H9 (cell line): ENCODE measurements at regions not wholly inside any gene's neighbourhood (a gene's known extent, or its start where the extent isn't known, plus 50 kb on each side); places are given as distances from the start of the nearest gene placed in this dataset.

Experiments used
- DNase-seq: peaks from one replicate; pipeline ENCODE4 v3.0.0-alpha.2; 2017
- H2AFZ ChIP-seq: one replicate; pipeline ENCODE4 v1.6.1; 2013; ENCODE audit warnings: mild to moderate bottlenecking, low read length, control low read depth, moderate library complexity
- H2AK5ac ChIP-seq: 2 replicates; pipeline ENCODE4 v1.6.1; 2013; ENCODE audit warnings: low read length, control low read depth, mixed read lengths; ENCODE audit not compliant: insufficient read length
- H2BK120ac ChIP-seq: one replicate; pipeline ENCODE4 v1.6.1; 2013; ENCODE audit warnings: low read depth, mild to moderate bottlenecking, low read length, control low read depth, inconsistent platforms; ENCODE audit not compliant: poor library complexity, severe bottlenecking
- H2BK12ac ChIP-seq: 2 replicates; pipeline ENCODE4 v1.6.1; 2013; ENCODE audit warnings: low read length, control low read depth, mixed read lengths, low read depth; ENCODE audit not compliant: insufficient read length
- H2BK15ac ChIP-seq: 2 replicates; pipeline ENCODE4 v1.6.1; 2013; ENCODE audit warnings: low read depth, low read length, control low read depth
- H2BK20ac ChIP-seq: one replicate; pipeline ENCODE4 v1.6.1; 2013; ENCODE audit warnings: low read depth, mild to moderate bottlenecking, low read length, control low read depth, inconsistent platforms; ENCODE audit not compliant: poor library complexity, severe bottlenecking
- H2BK5ac ChIP-seq: 2 replicates; pipeline ENCODE4 v1.6.1; 2013; ENCODE audit warnings: low read length, control low read depth, mixed read lengths; ENCODE audit not compliant: insufficient read length
- H3K14ac ChIP-seq: 2 replicates; pipeline ENCODE4 v1.6.1; 2013; ENCODE audit warnings: low read length, control low read depth; ENCODE audit not compliant: insufficient read depth
- H3K18ac ChIP-seq: 2 replicates; pipeline ENCODE4 v1.6.1; 2013; ENCODE audit warnings: low read depth, mild to moderate bottlenecking, mixed read lengths, low read length, control low read depth; ENCODE audit not compliant: insufficient read length
- H3K23ac ChIP-seq: 2 replicates; pipeline ENCODE4 v1.6.1; 2013; ENCODE audit warnings: low read length, control low read depth, mixed read lengths, low read depth; ENCODE audit not compliant: insufficient read length
- H3K23me2 ChIP-seq: 2 replicates; pipeline ENCODE4 v1.6.1; 2013; ENCODE audit warnings: low read depth, mild to moderate bottlenecking, mixed read lengths, low read length, control low read depth; ENCODE audit not compliant: insufficient read length, poor library complexity, severe bottlenecking
- H3K27ac ChIP-seq: 2 replicates; pipeline ENCODE4 v1.5.1; 2013; ENCODE audit warnings: low read length, control low read depth, mixed read lengths, low read depth; ENCODE audit not compliant: insufficient read length
- H3K27me3 ChIP-seq: 2 replicates; pipeline ENCODE4 v1.6.1; 2013; ENCODE audit warnings: low read length, control low read depth, inconsistent platforms; ENCODE audit not compliant: insufficient read depth
- H3K4ac ChIP-seq: 2 replicates; pipeline ENCODE4 v1.6.1; 2013; ENCODE audit warnings: low read depth, mild to moderate bottlenecking, control low read depth, inconsistent platforms, low read length, moderate library complexity
- H3K4me1 ChIP-seq: 2 replicates; pipeline ENCODE4 v1.6.1; 2013; ENCODE audit warnings: low read length, control low read depth, inconsistent platforms; ENCODE audit not compliant: insufficient read depth
- H3K4me2 ChIP-seq: 2 replicates; pipeline ENCODE4 v1.6.1; 2013; ENCODE audit warnings: low read length, control low read depth, mixed read lengths; ENCODE audit not compliant: insufficient read length, insufficient read depth
- H3K56ac ChIP-seq: 2 replicates; pipeline ENCODE4 v1.6.1; 2013; ENCODE audit warnings: low read depth, mild to moderate bottlenecking, mixed read lengths, low read length, control low read depth; ENCODE audit not compliant: insufficient read length
- H3K79me1 ChIP-seq: 2 replicates; pipeline ENCODE4 v1.6.1; 2013; ENCODE audit warnings: low read depth, mild to moderate bottlenecking, moderate library complexity, low read length, control low read depth, inconsistent platforms; ENCODE audit not compliant: insufficient read depth, poor library complexity, severe bottlenecking
- H3K79me2 ChIP-seq: 2 replicates; pipeline ENCODE4 v1.6.1; 2013; ENCODE audit warnings: low read length, control low read depth, inconsistent platforms; ENCODE audit not compliant: insufficient read depth
- H3K9ac ChIP-seq: 2 replicates; pipeline ENCODE4 v1.6.1; 2013; ENCODE audit warnings: low read length, control low read depth, mixed read lengths; ENCODE audit not compliant: insufficient read length; ENCODE audit errors: extremely low read depth
- H3K9me3 ChIP-seq: one replicate; pipeline ENCODE4 v1.6.1; 2013; ENCODE audit warnings: low read depth, low read length, inconsistent platforms; ENCODE audit not compliant: control insufficient read depth
- H3T11ph ChIP-seq: one replicate; pipeline ENCODE4 v1.6.1; 2013; ENCODE audit warnings: mild to moderate bottlenecking, low read length, control low read depth, inconsistent platforms
- H4K20me1 ChIP-seq: one replicate; pipeline ENCODE4 v1.6.1; 2013; ENCODE audit not compliant: control insufficient read depth, insufficient read length, insufficient read depth
- H4K5ac ChIP-seq: 2 replicates; pipeline ENCODE4 v1.6.1; 2013; ENCODE audit warnings: low read depth, mild to moderate bottlenecking, mixed read lengths, low read length, control low read depth; ENCODE audit not compliant: insufficient read length
- H4K8ac ChIP-seq: replicated peaks from 2 replicates; pipeline ENCODE4 v1.6.1; 2013; ENCODE audit warnings: low read length, control low read depth, mixed read lengths, low read depth; ENCODE audit not compliant: insufficient read length
- H4K91ac ChIP-seq: 2 replicates; pipeline ENCODE4 v1.6.1; 2013; ENCODE audit warnings: low read depth, mild to moderate bottlenecking, moderate library complexity, mixed read lengths, low read length, control low read depth; ENCODE audit not compliant: insufficient read length
- H3K27ac Mint-ChIP-seq, 3 experiments: 2 replicates in 2 of 3; 3 replicates in 1 of 3; pipeline ENCODE4 v1.8.0; 2020 to 2021; ENCODE audit warnings: mixed read lengths in 3 of 3, mild to moderate bottlenecking in 1 of 3, moderate library complexity in 1 of 3
- H3K27me3 Mint-ChIP-seq: 2 replicates; pipeline ENCODE4 v1.8.0; 2021; ENCODE audit warnings: low read depth, mild to moderate bottlenecking, moderate library complexity, mixed read lengths
- H3K36me3 Mint-ChIP-seq, 3 experiments: 2 replicates in 2 of 3; 3 replicates in 1 of 3; pipeline ENCODE4 v1.8.0; 2020 to 2021; ENCODE audit warnings: low read depth in 3 of 3, mixed read lengths in 3 of 3; ENCODE audit not compliant: insufficient read depth in 1 of 3
- H3K4me1 Mint-ChIP-seq, 2 experiments: 2 replicates each; pipeline ENCODE4 v1.8.0; 2020; ENCODE audit warnings: mixed read lengths in 2 of 2
- H3K4me3 Mint-ChIP-seq, 2 experiments: 2 replicates in 1 of 2; 3 replicates in 1 of 2; pipeline ENCODE4 v1.8.0; 2020 to 2021; ENCODE audit warnings: mild to moderate bottlenecking in 2 of 2, mixed read lengths in 2 of 2, moderate library complexity in 1 of 2
- H3K9me3 Mint-ChIP-seq, 2 experiments: 2 replicates in 1 of 2; 3 replicates in 1 of 2; pipeline ENCODE4 v1.8.0; 2020; ENCODE audit warnings: mild to moderate bottlenecking in 2 of 2, mixed read lengths in 2 of 2, moderate library complexity in 1 of 2
- TF ChIP-seq, protein P1 (sequence below): fragments of 200-600 bp; sonication (generic); conservative IDR thresholded peaks from 3 replicates; pipeline ENCODE4 v1.8.0; 2021; ENCODE audit warnings: antibody characterized with exemption, mild to moderate bottlenecking

DNA sequence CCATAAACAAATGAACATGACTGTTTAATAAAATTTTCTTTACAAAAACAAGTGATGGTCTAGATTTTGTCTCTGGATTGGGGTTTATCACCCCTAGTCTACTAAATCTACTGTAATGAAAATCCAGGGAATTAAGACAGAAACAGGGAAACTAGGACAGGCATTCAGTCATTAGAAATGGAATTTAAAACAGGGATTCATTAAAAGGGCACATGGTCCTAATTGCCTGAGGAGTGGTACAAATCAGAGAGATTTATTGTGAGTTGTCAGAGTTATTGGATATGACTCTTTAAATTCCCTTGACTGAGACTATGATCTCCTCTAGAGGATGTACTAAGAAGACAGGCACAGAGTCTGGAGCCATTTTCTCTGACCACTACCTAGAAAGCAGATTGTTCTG, 670.9 kb upstream of the GCFC2 start:
- Histone ChIP-seq H2AFZ (no peak overlapping the region), H3T11ph (no peak overlapping the region), H3K4me1 (no peaks in the 10 kb centered on the region), H3K27ac (no peak overlapping the region), H3K79me2 (no peaks in the 10 kb centered on the region), H3K9ac (no peak overlapping the region), H3K18ac (no peak overlapping the region), H3K14ac (no peak overlapping the region), H4K91ac (no peak overlapping the region), H4K8ac (no peak overlapping the region), H2BK5ac (no peak overlapping the region), H2BK12ac (no peak overlapping the region), H2BK20ac (no peak overlapping the region), H4K20me1 (no peaks in the 10 kb centered on the region), H3K4ac (no peak overlapping the region), H3K27me3 (no peaks in the 10 kb centered on the region), H4K5ac (no peak overlapping the region), H2BK120ac (no peak overlapping the region), H3K9me3 (no peaks in the 10 kb centered on the region), H2AK5ac (no peak overlapping the region), H2BK15ac (no peak overlapping the region), H3K23ac (no peak overlapping the region), H3K23me2 (no peaks in the 10 kb centered on the region), H3K56ac (no peak overlapping the region), H3K79me1 (no peaks in the 10 kb centered on the region), H3K4me2 (no peak overlapping the region)
- H3K4me3 Mint-ChIP-seq: no peak overlapping the region
- TF ChIP-seq, protein P1, sequence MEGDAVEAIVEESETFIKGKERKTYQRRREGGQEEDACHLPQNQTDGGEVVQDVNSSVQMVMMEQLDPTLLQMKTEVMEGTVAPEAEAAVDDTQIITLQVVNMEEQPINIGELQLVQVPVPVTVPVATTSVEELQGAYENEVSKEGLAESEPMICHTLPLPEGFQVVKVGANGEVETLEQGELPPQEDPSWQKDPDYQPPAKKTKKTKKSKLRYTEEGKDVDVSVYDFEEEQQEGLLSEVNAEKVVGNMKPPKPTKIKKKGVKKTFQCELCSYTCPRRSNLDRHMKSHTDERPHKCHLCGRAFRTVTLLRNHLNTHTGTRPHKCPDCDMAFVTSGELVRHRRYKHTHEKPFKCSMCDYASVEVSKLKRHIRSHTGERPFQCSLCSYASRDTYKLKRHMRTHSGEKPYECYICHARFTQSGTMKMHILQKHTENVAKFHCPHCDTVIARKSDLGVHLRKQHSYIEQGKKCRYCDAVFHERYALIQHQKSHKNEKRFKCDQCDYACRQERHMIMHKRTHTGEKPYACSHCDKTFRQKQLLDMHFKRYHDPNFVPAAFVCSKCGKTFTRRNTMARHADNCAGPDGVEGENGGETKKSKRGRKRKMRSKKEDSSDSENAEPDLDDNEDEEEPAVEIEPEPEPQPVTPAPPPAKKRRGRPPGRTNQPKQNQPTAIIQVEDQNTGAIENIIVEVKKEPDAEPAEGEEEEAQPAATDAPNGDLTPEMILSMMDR: no peak
- H3K9me3 Mint-ChIP-seq: no peaks in the 10 kb centered on the region; a peak in 1 of 5 replicates
- no peak for DNase-seq
- H3K36me3 Mint-ChIP-seq: no peaks in the 10 kb centered on the region
- H3K4me1 Mint-ChIP-seq: no peaks in the 10 kb centered on the region
- no peak overlapping the region for H3K27ac Mint-ChIP-seq
- H3K27me3 Mint-ChIP-seq: no peaks in the 10 kb centered on the region
